ENCODE measurements at regions not wholly inside any gene's neighbourhood (a gene's known extent, or its start where the extent isn't known, plus 50 kb on each side); places are given as distances from the start of the nearest gene placed in this dataset.

DNA sequence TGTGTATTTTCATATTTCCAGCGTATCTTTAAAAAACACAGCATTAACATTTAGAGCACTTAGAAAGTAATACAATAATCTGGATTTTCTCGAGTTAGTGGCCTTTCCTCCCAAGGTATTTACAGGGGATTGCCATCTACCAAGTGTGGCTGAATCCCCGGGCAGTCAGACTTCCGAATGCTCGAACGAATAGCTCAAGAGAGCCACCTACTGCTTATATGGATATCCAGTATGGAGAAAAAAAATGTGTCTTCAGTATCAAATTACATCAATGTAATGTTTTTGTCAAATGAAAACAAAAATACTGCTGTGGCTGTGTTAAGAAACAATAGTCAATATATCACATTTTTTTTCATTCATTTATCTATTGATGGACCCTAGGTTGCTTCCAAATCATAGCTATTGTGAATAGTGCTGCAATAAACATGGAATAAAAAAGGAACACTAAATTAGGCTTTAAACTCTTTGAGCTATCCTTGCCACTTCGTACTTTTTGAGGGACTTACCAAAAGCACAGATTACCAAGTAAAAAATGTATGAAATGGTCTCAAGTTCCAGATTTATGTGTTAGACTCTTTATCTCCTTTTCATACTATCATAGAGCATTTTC is 654.5 kb upstream of the PTCHD4 start:
- H3K4me3 ChIP-seq (ENCODE audit: low read depth in 1 of 3, low read length in 3 of 3): no peak overlapping the region
- no peaks in the 10 kb centered on the region for H3K4me1 ChIP-seq (ENCODE audit: control insufficient read depth in 4 of 4, insufficient read depth in 4 of 4, low read length in 3 of 4)
- TF ChIP-seq CTCF (IDR thresholded peaks at IDR 0.05; ENCODE audit: low read depth, low read length, missing input control) (peak; percentile 47), FOXA1 (IDR thresholded peaks at IDR 0.05) (no peak), HNF4G (IDR thresholded peaks at IDR 0.05) (no peak), REST (IDR thresholded peaks at IDR 0.05) (no peak), RAD21 (IDR thresholded peaks at IDR 0.05) (peak; percentile 72 to 75), YY1 (IDR thresholded peaks at IDR 0.05) (no peak)
- TF ChIP-seq, protein P1, sequence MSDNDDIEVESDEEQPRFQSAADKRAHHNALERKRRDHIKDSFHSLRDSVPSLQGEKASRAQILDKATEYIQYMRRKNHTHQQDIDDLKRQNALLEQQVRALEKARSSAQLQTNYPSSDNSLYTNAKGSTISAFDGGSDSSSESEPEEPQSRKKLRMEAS (IDR thresholded peaks at IDR 0.05): no peak
- H3K27ac ChIP-seq (ENCODE audit: low read depth in 1 of 2, low read length in 2 of 2): no peak overlapping the region
- H3K36me3 ChIP-seq (ENCODE audit: control insufficient read depth in 4 of 4, insufficient read depth in 3 of 4, low read depth in 1 of 4, low read length in 3 of 4): no peaks in the 10 kb centered on the region
- H3K9me3 ChIP-seq (ENCODE audit: control insufficient read depth in 4 of 4, low read length in 3 of 4): no peaks in the 10 kb centered on the region
- DNase-seq (ENCODE audit: low spot score): no peak
- no peak overlapping the region for H3K9ac ChIP-seq (ENCODE audit: low read depth in 1 of 2, low read length in 2 of 2)
- peaks cover 0 to 6% (median 0%) of the 10 kb centered on the region in 4 donors for H3K27me3 ChIP-seq (ENCODE audit: control insufficient read depth in 4 of 4, insufficient read depth in 4 of 4, low read length in 3 of 4)
- 8% methylated on average over 7 of the region's 7 CpGs for WGBS

GRCh38 chr6:48764286-48765044 is 653.5 kb upstream of the PTCHD4 start:
- Histone ChIP-seq H3K9ac (ENCODE audit: low read depth in 1 of 2, low read length in 2 of 2) (no peak overlapping the region), H3K27me3 (ENCODE audit: control insufficient read depth in 4 of 4, insufficient read depth in 4 of 4, low read length in 3 of 4) (peaks cover 0 to 6% (median 0%) of the 10 kb centered on the region in 4 donors), H3K36me3 (ENCODE audit: control insufficient read depth in 4 of 4, insufficient read depth in 3 of 4, low read depth in 1 of 4, low read length in 3 of 4) (no peaks in the 10 kb centered on the region), H3K4me1 (ENCODE audit: control insufficient read depth in 4 of 4, insufficient read depth in 4 of 4, low read length in 3 of 4) (no peaks in the 10 kb centered on the region), H3K4me3 (ENCODE audit: low read depth in 1 of 3, low read length in 3 of 3) (no peak overlapping the region), H3K27ac (ENCODE audit: low read depth in 1 of 2, low read length in 2 of 2) (no peak overlapping the region), H3K9me3 (ENCODE audit: control insufficient read depth in 4 of 4, low read length in 3 of 4) (no peaks in the 10 kb centered on the region)
- no peak for TF ChIP-seq HNF4G (IDR thresholded peaks at IDR 0.05)
- TF ChIP-seq TAF1 (conservative IDR thresholded peaks at IDR 0.05): no peak
- TF ChIP-seq FOXA2 (IDR thresholded peaks at IDR 0.05): no peak
- TF ChIP-seq RXRA (IDR thresholded peaks at IDR 0.05): no peak
- 70% methylated on average over 6 of the region's 6 CpGs for WGBS
- DNase-seq (ENCODE audit: low spot score): no peak

- Histone ChIP-seq H3K27ac (ENCODE audit: low read depth in 1 of 2, low read length in 2 of 2) (no peak overlapping the region), H3K9me3 (ENCODE audit: control insufficient read depth in 4 of 4, low read length in 3 of 4) (no peaks in the 10 kb centered on the region), H3K36me3 (ENCODE audit: control insufficient read depth in 4 of 4, insufficient read depth in 3 of 4, low read depth in 1 of 4, low read length in 3 of 4) (no peaks in the 10 kb centered on the region), H3K4me1 (ENCODE audit: control insufficient read depth in 4 of 4, insufficient read depth in 4 of 4, low read length in 3 of 4) (no peaks in the 10 kb centered on the region), H3K4me3 (ENCODE audit: low read depth in 1 of 3, low read length in 3 of 3) (no peak overlapping the region), H3K9ac (ENCODE audit: low read depth in 1 of 2, low read length in 2 of 2) (no peak overlapping the region), H3K27me3 (ENCODE audit: control insufficient read depth in 4 of 4, insufficient read depth in 4 of 4, low read length in 3 of 4) (no peaks in the 10 kb centered on the region)
- 58% methylated on average over 1 of the region's 1 CpG for WGBS
- TF ChIP-seq, protein P1 (IDR thresholded peaks at IDR 0.05): no peak
- TF ChIP-seq TAF1 (conservative IDR thresholded peaks at IDR 0.05) (no peak), HNF4A (conservative IDR thresholded peaks at IDR 0.05) (no peak), FOXA1 (IDR thresholded peaks at IDR 0.05) (no peak), RAD21 (IDR thresholded peaks at IDR 0.05) (no peak), GABPA (IDR thresholded peaks at IDR 0.05 in 1 of 2, conservative IDR thresholded peaks at IDR 0.05 in 1 of 2) (no peak), SP1 (IDR thresholded peaks at IDR 0.05) (no peak), REST (IDR thresholded peaks at IDR 0.05) (no peak), EGR1 (IDR thresholded peaks at IDR 0.05; ENCODE audit: low read depth in 2 of 2) (no peak), YY1 (IDR thresholded peaks at IDR 0.05) (no peak), RXRA (IDR thresholded peaks at IDR 0.05) (no peak)
- TF ChIP-seq, protein P2, sequence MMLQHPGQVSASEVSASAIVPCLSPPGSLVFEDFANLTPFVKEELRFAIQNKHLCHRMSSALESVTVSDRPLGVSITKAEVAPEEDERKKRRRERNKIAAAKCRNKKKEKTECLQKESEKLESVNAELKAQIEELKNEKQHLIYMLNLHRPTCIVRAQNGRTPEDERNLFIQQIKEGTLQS (IDR thresholded peaks at IDR 0.05): no peak
- DNase-seq (ENCODE audit: low spot score): no peak
Measured at GRCh38 chr6:48757661-48758060, 646.7 kb upstream of the PTCHD4 start.

Measured in liver (tissue), 8 donors.